GM18508 (cell line): ENCODE measurements at regions not wholly inside any gene's neighbourhood (a gene's known extent, or its start where the extent isn't known, plus 50 kb on each side); places are given as distances from the start of the nearest gene placed in this dataset.
A peak's percentile ranks its signal among the peaks of the same experiment; 100 is the strongest.

ENCODE experiments used
- ATAC-seq: cut with Tn5 transposase; IDR thresholded peaks from one replicate; pipeline ENCODE4 v1.9.1; 2021; ENCODE audit warnings: moderate number of reproducible peaks; ENCODE audit not compliant: insufficient read depth, unreplicated experiment

DNA sequence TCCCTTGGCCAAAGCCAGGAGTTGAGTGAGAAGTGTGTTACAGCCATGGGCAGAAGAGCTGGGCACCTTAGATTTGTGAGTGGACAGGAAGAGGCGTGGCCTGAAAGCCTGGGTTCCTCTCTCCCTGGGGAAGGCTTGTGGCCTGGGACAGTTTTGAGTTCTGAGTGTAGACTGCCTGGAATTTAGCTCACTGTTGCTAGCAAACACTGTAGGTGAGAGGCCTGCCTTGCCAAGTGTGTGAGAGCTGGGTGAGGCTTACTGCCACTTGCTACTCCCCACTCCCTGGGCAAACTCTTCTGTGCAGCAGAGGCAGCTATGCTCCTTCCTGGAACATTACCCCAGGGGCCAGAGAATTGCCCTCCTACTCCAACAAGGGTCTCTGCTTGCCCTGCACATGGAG lies 150.0 kb upstream of the GALNT5 start:
- ATAC-seq, result no peak

GRCh38 chr2:157107877-157108276 lies 149.6 kb upstream of the GALNT5 start:
- no peak for ATAC-seq

- ATAC-seq, result no peak
These were observed 134.7 kb upstream of the GALNT5 start for GRCh38 chr2:157122776-157123175.

DNA sequence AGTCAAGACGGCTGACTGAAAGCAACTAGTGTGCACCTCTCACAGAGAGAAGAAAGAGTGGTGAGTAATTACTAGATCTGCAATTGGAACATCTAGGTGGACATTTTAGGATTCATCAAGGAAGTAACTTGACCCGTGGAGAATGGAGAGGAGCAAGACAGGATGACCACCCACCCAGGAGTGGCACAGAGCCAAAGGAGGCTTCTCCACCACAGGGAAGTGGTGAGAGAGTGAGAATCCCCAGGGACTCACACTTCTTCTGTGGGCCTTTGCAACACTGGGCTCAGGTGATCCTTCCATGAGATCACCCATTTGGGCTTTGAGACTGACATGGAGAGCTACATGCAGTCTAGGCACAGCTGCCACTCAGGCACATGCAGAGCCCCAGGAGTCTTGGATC lies 132.8 kb upstream of the GALNT5 start:
- ATAC-seq, result no peak

- ATAC-seq, result no peak
These were observed 131.8 kb upstream of the GALNT5 start for GRCh38 chr2:157125685-157126084.

DNA sequence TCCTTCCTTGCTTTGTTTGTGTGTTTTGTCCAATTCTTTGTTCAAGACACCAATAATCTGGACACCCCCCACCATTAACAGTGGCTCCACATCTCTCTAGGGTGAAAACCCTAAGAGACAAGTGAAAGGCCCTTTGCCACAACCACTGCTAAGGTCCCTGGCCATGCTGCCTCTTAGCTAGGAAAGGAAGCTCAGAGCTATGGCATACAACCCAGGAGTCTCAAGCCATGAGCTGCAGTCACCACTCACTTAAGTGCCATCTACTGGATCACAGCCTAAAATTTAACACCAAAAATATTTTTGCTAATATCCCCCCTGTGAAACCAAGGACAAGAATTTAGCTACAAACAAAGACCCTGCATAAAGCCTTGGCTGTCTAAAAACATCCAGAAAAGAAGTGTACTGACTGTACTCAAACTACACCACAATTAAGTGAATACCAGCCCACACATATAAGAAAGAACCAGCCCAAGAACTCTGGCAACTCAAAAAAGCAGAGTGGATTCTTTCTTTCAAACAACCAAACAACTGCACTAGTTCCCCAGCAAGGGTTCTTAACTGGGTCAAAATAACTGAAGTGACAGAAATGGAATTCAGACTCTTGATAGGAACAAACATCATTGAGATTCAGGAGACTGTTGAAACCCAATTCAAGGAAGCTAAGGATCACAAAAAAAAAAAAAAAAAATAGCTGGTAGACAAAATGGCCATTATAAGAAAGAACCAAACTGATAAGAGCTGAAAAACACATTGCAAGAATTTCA lies 130.1 kb upstream of the GALNT5 start:
- ATAC-seq, result no peak

- no peak for ATAC-seq
These were observed 113.6 kb upstream of the GALNT5 start for GRCh38 chr2:157143901-157144300.

- no peak for ATAC-seq
These were observed 108.2 kb upstream of the GALNT5 start for GRCh38 chr2:157149270-157149669.

GRCh38 chr2:157150747-157151146 lies 106.8 kb upstream of the GALNT5 start:
- peak; percentile 93 for ATAC-seq

GRCh38 chr2:157152362-157152761 lies 105.1 kb upstream of the GALNT5 start:
- no peak for ATAC-seq

GRCh38 chr2:157155992-157156391 lies 101.5 kb upstream of the GALNT5 start:
- ATAC-seq, result no peak

GRCh38 chr2:157158111-157158510 lies 99.4 kb upstream of the GALNT5 start:
- no peak for ATAC-seq

- ATAC-seq, result no peak
These were observed 98.1 kb upstream of the GALNT5 start for GRCh38 chr2:157159221-157159934.

DNA sequence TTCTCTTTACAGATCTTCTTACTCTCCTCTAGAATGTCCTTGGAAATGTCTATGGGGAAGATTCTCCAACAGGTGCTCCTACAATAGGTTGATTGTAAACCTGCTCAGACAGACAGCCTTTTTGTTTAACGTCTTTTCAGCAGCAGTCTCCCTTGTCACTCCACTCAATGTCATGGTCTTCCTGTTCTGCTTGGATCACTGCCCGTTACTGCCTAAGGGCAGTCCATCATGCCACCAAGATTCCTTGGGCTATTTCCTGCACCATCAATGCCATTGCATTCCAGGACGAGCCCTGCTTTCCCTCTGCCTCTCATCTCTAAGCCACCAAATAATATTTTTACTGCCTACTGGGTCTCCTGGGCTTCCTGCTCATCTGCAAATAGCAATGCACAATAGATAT lies 97.4 kb upstream of the GALNT5 start:
- ATAC-seq, result no peak

- ATAC-seq, result no peak
These were observed 93.1 kb upstream of the GALNT5 start for GRCh38 chr2:157164370-157164769.

DNA sequence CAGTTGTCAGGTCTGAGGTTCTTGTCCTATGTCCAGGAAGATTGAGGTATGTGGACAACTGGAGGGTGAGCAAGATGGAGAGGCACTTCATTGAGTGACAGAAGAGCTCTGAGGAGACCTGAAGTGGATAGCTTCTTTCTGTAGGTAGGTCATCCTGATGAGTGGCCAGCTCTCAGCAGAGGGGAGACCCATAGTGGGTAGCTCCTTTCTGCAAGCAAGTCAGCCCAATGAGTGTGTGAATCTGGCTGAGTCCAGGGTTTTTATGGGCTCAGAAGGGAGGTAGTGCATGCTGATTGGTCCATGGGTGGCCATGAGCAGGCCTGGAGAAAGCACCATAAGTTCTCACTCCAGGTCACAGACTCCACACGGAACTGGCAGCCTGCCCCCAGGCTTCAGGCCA lies 92.6 kb upstream of the GALNT5 start:
- no peak for ATAC-seq

DNA sequence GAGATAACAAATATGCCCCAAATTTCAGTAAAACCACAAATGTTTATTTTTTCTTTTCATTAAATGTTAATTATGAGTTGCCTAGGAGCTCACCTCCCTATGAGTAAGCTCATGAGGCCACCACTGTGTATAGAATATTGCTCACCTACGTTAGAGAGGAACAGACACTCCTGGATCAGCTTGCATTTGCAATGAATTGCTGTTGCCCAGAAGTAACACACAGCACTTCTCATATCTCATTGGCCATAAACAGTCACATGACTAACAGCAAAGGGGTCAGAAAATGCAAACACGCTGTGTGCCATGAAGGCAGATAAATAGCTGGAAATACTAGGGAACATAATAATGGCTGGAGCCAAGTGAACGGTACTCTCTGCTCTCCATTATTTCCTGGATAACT lies 89.0 kb upstream of the GALNT5 start:
- no peak for ATAC-seq

GRCh38 chr2:157169889-157170288 lies 87.6 kb upstream of the GALNT5 start:
- no peak for ATAC-seq

- no peak for ATAC-seq
These were observed 87.2 kb upstream of the GALNT5 start for GRCh38 chr2:157170299-157170698.

DNA sequence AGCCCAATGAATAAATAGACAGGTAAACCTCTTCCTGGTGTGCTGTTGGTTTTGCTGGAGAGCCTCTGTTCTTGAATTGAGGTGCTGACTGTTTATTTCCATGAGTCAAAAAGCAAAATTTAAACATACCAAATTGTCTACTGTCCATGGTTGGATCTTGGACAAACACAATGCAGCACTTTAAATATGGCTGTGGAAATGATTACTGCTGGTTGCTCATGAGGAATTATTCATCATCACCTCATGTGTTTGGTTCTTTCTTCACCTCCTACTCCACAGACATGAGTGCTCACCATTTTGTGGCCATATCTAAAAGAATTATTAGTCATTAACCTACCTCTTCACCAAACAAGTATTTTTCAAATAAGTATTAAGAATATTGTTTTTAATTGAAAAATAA lies 85.3 kb upstream of the GALNT5 start:
- no peak for ATAC-seq

DNA sequence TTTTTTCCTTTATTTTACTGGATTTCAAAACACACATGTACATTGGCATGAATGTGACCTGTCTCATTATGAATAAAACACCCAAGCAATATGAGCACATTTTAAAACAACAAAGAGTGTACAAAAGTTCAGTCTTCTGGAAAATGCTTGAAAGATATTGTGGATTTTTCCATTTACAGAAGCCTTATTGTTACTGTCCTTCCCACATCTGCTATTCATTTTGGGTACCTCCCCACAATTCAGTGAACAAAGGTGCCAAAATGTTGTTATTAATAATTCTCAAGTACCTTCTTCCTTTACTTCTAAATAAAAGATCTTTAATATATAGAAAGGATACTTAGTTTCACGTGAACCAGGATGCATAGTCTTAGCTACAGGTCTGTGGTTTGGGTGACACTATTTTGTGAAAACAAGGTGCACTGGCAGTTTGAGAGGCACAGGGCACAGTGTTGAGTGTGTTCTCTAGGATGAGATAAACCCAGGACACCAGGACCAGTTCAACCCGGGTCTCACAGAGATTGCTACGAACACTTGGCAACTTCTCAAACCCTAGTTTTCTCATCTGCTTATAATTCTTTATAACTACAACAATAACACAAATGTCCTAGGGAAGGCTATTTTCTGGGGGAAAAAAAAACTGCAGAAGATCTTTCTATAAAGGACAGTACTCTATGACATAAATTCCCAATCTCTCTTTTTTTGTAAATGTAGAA lies 84.5 kb upstream of the GALNT5 start:
- no peak for ATAC-seq
